Testis (tissue), 2 donors: ENCODE measurements at regions not wholly inside any gene's neighbourhood (a gene's known extent, or its start where the extent isn't known, plus 50 kb on each side); places are given as distances from the start of the nearest gene placed in this dataset.

Experiments used
- CTCF ChIP-seq, 3 experiments: fragments of 450-650 bp in 2 of 3; fragments of 200-600 bp in 1 of 3; sonication (generic) in 1 of 3; IDR thresholded peaks; one replicate each; pipeline ENCODE4 v1.5.1; 2016 to 2019; ENCODE audit warnings: antibody characterized with exemption in 3 of 3, mild to moderate bottlenecking in 2 of 3, moderate library complexity in 1 of 3
- POLR2A ChIP-seq: fragments of 450-650 bp; IDR thresholded peaks from one replicate; pipeline ENCODE4 v1.6.1; 2017; ENCODE audit warnings: antibody characterized with exemption, mild to moderate bottlenecking, moderate library complexity

DNA sequence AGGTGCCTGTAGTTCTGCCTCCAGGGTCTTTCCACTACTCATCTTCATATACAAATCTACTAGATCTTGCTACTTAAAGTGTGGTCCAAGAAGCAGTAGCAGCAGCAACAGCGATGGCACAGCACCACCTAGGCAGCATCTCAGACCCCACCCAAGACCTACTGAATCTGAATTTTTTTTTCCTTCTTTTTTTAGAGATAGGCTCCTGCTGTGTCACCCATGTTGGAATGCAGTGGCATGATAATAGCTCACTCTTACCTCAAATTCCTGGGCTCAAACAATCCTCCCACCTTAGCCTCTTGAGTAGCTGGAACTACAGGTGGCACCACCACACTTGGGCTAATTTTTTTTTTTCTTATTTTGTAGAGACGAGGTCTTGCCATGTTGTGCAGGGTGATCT is 346.7 kb upstream of the TGFBR2 start:
- no peak for TF ChIP-seq CTCF (IDR thresholded peaks at IDR 0.05)
- no peak for TF ChIP-seq POLR2A
